22Rv1 (cell line): ENCODE measurements at regions not wholly inside any gene's neighbourhood (a gene's known extent, or its start where the extent isn't known, plus 50 kb on each side); places are given as distances from the start of the nearest gene placed in this dataset.
"Not testable (repeated sequence)": the region's sequence is repeated elsewhere in the genome, so short reads cannot be mapped to it uniquely, and the experiment has no call there.

Source experiments
- H3K27ac ChIP-seq: fragments of 450-650 bp; 2 replicates; pipeline ENCODE4 v1.5.1; 2017
- ZFX ChIP-seq: fragments of 450-650 bp; IDR thresholded peaks from 2 replicates; pipeline ENCODE4 v1.6.1; 2017; ENCODE audit warnings: antibody characterized with exemption, borderline replicate concordance
- TF ChIP-seq, protein P1 (sequence below): fragments of 450-650 bp; IDR thresholded peaks from 2 replicates; pipeline ENCODE4 v1.5.1; 2017; ENCODE audit warnings: mild to moderate bottlenecking

DNA sequence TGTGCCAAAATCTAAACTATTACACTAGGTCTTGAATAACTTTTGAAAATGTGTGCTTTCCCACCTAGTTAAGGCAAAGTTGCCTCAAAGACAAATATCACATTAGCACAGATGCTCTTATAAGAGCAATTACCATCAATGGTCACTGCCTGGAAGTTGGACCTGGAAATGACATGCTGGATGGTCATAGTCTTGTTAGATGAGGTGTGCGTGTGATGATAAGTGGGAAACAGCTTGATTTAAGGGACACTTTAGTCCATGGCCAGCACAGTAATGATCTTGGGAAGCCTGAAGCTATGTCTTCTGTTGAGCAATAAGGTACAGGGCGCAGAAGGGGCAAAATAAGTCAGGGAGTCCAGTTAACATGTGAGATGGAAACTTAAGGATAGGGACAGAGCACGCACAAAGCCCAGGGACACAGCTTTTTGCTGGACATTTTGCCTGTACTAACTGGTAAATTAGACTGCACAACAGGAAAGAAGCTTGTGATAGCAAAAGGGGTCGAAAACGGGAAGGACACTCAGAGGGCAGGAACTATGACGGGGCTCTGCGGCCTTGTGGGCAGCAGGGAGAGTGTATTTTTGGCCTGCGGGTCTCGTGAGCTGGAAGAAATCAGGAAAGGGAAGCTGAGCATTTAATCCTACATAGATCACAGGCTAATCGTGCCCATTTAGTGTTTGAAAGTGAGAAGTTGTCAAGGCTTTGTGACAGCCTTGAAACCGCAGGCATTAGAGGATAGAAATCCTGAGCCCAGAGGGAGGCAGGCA is 66.7 kb upstream of the BMP2 start:
- no peak overlapping the region for H3K27ac ChIP-seq
- no peak for TF ChIP-seq ZFX
- TF ChIP-seq, protein P1, sequence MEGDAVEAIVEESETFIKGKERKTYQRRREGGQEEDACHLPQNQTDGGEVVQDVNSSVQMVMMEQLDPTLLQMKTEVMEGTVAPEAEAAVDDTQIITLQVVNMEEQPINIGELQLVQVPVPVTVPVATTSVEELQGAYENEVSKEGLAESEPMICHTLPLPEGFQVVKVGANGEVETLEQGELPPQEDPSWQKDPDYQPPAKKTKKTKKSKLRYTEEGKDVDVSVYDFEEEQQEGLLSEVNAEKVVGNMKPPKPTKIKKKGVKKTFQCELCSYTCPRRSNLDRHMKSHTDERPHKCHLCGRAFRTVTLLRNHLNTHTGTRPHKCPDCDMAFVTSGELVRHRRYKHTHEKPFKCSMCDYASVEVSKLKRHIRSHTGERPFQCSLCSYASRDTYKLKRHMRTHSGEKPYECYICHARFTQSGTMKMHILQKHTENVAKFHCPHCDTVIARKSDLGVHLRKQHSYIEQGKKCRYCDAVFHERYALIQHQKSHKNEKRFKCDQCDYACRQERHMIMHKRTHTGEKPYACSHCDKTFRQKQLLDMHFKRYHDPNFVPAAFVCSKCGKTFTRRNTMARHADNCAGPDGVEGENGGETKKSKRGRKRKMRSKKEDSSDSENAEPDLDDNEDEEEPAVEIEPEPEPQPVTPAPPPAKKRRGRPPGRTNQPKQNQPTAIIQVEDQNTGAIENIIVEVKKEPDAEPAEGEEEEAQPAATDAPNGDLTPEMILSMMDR: no peak

DNA sequence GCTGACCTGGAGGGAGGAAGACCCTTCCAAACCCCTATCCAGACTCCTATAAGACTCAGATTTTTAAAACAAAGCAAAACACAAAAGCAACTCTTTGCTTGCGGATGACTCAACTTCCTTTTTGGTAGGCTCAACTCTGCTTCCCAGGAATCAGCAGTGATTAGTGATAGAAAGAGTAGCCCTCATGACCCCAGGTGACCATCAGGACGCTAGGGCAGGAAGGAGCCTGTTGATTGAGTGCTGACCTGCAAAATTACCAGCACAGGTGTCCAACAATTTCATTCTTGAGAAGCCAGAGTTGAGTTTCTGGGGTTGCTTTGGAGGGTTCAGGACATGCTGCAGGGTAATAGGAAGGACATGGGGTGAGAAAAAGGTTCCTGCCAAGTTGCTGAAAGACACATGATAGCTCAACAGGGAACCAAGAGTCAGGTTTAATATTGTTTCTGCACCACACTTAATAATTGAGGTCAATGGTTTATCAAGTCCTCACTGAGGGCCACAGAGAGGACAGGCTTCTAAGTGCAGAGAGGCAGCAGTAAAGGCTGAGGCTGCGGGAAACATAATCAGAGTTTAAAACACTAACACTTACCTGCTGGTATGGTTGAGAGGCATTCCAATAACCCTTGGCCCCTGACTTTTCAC is 67.4 kb upstream of the BMP2 start:
- TF ChIP-seq, protein P1: no peak
- TF ChIP-seq ZFX: no peak
- no peak overlapping the region for H3K27ac ChIP-seq

DNA sequence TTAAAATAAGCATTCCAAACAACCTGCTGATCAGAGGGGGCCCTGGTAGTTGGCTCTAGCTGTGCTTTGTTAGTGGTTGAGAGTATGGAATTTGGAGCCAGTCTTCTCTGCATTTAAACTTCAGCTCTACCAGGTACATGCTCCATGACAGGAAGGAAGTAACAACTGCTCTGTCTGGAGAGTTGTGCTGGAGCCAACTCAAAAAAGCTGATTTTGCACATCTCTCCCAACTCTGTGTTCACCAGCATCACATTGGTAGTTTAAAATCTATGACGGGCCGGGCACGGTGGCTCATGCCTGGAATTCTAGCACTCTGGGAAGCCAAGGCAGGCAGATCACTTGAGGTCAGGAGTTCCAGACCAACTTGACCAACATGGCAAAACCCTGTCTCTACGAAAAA is 68.8 kb upstream of the BMP2 start:
- no peak overlapping the region for H3K27ac ChIP-seq
- no peak for TF ChIP-seq ZFX
- TF ChIP-seq, protein P1: no peak

DNA sequence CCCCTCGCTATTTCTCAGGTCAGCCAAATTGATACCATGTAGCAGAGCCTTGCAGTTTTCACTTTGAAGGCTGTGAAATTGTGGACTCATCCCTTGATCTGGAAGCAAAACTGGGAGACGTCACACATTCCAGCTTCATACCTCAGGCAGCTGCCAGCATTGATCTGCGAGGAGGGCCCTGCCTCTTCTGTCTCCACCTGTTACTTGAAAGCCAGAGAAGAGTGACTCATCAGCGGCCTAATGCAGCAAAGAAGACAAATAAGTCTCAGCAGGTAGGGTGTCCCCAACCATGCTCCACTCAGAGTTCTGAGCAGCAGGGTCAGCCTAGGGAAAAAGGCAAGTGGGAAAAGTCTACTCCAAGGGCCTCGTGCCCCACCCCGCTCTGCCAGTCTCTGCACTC is 69.4 kb upstream of the BMP2 start:
- H3K27ac ChIP-seq: no peak overlapping the region

DNA sequence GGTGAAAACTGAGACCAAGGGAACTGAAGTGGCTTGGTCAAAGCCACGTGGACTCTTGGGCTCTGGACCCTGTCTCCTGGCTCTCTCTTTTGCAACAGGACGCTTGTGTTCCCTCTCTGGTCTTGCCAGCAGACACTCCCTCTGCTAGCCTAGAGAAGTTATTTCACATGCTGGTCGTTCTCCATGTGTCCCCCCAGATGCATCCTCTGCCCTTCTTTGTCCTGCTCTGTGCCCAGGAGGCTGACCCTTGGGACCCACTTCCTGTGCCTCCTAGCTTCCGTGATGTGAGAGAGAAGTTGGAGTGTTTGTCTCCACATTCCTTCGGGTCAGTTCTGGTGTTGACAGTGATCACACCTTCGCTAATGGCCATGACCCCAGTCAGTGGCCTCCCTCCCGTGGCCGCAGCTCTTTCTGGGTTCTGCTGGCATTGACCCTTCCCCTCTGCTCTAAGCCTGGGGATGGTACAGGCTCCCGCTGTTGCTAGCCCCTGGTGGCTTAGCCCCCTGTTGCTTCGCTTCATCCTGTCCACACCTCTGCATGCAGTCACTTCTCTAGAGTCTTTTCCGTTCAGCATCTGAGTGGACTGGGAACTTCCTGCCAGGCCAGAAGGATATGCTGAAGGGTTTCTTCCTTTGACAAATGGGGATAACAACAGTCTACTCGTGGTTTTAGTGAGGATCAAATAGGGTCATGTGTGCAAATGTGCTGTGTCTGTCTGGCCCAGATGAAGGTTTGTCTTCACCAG is 70.1 kb upstream of the BMP2 start:
- H3K27ac ChIP-seq: no peak overlapping the region
- TF ChIP-seq ZFX: no peak
- TF ChIP-seq, protein P1: no peak

More for the DNA sequence above, 69.4 kb upstream of the BMP2 start:
- TF ChIP-seq ZFX: no peak
- TF ChIP-seq, protein P1: no peak

DNA sequence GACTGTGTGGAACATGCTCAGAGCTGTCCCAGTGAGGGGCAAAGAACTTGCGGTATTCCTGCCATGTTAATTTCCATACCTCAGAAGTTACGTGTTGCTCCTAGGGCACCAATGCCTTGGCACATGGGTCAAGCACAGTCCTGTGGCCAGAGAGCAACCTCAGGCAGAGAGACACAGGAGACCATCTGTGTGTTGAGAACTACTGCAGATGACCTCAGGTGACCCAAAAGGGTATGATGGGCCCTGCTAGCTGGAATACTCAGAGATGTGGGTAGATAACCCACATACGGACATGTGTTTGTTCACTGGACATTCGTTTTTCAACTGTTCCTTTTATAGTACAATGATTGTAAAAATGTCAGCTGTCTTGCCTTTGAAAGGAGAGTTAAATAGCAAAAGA is 71.5 kb upstream of the BMP2 start:
- TF ChIP-seq ZFX: no peak
- TF ChIP-seq, protein P1: no peak
- no peak overlapping the region for H3K27ac ChIP-seq

DNA sequence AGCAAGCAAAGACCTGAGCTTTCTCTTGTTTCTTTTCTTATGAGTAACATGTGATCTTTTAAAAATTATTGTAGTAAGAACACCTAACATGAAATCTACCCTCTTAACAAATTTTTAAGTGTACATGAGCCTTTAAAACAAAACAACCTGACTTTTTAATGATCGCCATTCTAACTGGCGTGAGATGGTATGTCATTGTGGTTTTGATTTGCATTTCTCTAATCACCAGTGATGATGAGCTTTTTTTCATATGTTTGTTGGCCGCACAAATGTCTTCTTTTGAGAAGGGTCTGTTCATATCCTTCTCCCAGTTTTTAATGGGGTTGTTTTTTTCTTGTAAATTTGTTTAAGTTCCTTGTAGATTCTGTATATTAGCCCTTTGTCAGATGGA is 73.7 kb upstream of the BMP2 start:
- not testable (repeated sequence) for H3K27ac ChIP-seq
